Left ventricle myocardium superior (tissue), 1 donor: ENCODE measurements at regions not wholly inside any gene's neighbourhood (a gene's known extent, or its start where the extent isn't known, plus 50 kb on each side); places are given as distances from the start of the nearest gene placed in this dataset.
"Not testable (repeated sequence)": the region's sequence is repeated elsewhere in the genome, so short reads cannot be mapped to it uniquely, and the experiment has no call there.

ENCODE experiments used
- ATAC-seq: fragments of 200-7000 bp; cut with Tn5 transposase; one replicate; pipeline ENCODE4 v1.9.1; 2020; ENCODE audit warnings: mild to moderate bottlenecking, moderate library complexity
- DNase-seq: peaks from one replicate; pipeline ENCODE4 v3.0.0-alpha.2; 2020
- intact Hi-C: fragments of 100-400 bp; cut with micrococcal nuclease; formaldehyde crosslinking; loops from one replicate; pipeline ENCODE4 v1.11.0; 2022
- donor health status: DM: no; HTN: yes; CAD: no; lungs with severe emphysema.

GRCh38 chr3:20787005-20787404 lies 601.0 kb upstream of the SGO1 start:
- ATAC-seq (no peak), DNase-seq (no peak)
- intact Hi-C loops = no loop called here

- intact Hi-C loops = no loop called here
- no peak for DNase-seq
- peak; percentile 37 for ATAC-seq
Observed at GRCh38 chr3:20776692-20777091, 590.7 kb upstream of the SGO1 start.

DNA sequence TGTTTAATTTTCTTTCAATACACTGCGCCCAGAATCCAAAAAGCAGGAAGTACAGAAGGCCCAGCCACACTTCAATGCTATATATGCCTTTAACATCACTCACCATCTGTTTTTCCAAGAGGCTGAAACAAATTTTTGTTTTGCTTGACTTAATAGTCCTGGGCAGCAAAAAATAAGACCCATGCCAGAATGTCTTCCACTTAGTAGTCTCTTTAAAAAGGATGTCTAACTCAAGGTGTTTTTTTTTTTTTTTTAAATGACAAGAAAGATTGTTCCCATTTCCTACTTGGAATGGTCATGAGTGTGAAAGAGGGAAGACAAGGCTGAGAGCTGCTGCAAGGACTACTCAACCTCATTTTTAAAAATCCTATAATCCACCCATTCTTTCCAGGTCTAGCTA lies 590.3 kb upstream of the SGO1 start:
- intact Hi-C loops = no loop called here
- ATAC-seq = no peak
- no peak for DNase-seq

DNA sequence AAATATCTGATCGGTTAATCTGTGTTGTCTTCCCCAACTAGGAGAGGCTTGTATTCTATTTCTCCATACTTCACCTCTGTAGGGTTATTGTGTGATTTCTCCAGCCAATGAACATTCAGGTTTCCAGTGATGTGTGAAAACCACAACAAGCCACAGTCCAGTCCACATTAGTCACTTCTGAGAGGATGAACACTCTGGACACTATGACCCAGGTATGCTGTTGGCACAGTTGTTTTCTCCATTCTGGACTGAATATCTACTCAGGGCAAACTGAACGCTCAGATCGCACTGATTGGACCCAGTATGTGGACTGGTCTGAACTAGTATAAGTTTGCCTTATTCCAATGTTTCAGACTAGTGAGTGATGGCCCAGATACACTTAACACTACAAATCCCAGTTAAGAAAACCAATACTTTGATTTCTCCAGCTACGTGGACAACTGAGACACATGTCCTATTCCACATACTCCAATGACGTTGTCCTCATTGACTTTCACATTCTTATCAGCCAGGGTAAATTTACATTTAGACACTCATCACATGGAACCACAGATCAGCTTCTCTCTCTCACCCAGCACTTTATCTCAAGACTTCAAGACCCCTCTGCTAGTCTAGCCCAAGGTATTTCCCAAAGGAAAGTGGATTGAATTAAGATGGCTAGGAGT lies 587.4 kb upstream of the SGO1 start:
- no peak for DNase-seq

DNA sequence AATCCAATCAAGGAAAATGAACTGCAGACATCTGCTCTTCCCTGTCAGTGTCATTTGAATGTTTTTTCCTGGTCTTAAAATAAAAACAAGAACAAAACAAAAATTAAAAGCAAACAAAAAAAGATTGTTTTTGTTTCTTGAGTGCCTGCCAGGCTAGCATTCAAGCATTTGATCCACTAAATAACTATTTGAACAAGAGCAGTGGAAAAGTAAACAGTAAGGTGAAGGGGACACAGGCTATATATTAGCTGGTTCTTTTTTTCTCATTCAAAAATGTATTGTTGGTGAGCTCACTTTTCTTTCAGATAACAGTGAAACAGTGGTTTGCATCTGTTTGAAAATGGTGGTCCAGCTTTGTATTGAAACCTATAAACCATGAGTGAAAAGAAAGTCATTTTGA lies 586.9 kb upstream of the SGO1 start:
- ATAC-seq (no peak), DNase-seq (no peak)
- intact Hi-C loops = no loop called here

More for the DNA sequence above, 587.4 kb upstream of the SGO1 start:
- no peak for ATAC-seq
- intact Hi-C loops = no loop called here

DNA sequence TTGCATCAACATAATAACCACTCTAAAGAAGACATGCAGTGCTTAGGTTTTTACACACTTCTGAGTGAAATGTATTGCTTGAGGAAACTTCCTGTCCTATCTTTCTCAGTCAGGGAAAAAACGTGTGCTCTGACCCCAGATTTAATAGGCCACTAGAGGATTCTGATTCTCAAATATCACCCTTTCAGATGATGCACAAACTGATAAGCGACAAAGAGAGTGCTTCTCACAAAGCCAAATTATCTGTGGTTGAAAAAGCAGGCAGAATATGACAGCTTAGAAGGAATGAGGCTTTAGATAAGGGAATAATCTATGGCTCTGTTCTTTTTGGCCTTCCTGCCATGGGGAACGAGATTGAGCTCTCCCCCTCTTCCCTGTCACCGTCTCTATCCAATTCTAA lies 583.4 kb upstream of the SGO1 start:
- DNase-seq (no peak), ATAC-seq (no peak)
- intact Hi-C loops = no loop called here

DNA sequence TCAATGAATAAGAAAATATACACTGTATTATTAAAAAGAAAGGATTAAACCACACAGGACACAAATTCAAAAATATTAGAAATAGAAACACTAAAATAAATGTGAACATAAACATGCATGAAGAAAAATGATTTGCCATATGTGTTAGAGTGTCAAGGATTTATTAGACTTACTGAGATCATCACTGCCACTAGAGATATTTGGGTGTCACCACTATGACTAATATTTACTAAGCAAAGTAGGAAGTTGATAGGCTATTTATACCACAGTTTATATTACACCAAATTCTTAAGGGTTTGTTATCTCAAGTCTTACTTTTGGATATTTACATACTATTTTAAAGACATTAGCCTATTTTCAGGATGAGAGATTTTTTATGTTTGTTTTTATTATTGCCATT lies 575.0 kb upstream of the SGO1 start:
- intact Hi-C loops = no loop called here
- ATAC-seq (no peak), DNase-seq (no peak)

- ATAC-seq (no peak), DNase-seq (no peak)
- intact Hi-C loops = no loop called here
Observed at GRCh38 chr3:20752416-20752815, 566.4 kb upstream of the SGO1 start.

DNA sequence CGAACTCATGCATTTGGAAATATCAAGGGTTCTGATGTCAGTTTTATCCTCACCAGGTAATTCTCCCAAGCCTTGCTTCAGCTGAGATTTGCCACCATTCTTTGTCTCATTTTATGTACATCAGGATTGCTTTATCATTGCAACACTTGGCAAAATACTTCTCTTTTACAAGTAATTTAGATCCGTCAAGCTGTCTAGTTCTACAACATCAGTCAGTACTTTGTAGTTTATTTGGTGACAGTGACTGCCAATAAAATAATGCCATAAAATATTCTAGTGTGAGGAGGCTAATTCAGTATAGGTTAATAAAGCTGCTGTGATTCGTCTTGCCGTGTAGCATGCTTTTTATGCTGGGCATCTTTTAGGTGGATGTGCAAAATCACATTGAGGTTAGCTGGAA lies 565.3 kb upstream of the SGO1 start:
- DNase-seq (no peak), ATAC-seq (no peak)
- intact Hi-C loops = no loop called here

DNA sequence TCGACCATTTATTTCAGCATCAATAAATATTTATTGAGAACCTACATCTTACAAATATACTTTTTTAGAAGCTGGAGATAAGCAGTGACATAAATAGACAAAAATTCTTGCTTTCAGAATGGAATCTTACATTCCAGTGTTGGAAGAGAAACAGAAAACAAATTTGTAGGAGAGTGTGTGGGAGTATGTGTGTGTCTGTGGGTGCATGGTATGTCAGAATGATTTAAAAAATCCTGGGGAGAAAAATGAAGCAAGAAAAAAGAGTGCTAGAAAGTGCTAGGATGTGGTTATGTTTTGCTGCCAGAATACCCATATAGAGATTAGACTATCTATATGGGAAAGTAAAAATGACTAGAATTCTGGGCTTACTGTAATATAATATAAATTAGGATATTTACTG lies 561.7 kb upstream of the SGO1 start:
- DNase-seq (no peak), ATAC-seq (no peak)
- intact Hi-C loops = no loop called here

DNA sequence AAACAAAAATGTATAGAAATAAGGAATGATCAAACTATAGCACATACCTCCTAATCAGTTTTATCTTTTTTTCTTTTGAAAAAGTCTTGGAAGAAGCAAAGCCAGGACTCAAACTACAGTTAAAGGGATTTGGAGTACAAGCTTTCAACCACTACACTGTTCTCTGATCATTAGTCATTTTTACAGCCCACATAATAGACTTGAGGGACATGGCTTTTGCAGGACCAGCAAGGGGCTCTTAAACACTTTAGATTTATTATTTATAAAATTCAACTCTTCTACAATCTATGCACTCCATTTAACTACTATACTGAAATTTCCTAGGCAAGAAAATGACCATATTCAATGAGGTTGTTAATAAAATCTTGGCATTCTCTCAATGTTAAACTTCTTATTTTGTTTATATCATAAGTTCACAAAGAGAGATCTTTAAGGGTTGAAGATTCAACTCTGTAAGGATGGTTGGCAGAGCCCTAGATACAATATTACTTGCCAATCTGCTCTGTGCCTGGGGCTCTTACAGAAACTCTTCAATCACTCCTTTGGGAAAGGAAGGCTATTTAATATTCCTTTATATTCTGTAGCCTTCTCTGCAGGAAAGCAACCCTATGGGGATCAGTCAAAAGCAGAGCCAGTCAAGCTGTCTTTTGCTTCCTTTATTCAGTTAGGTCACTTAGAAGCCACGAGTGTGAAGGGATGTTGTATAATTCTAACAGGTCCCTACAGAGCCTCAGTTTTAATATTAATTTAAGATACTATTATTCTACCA lies 557.7 kb upstream of the SGO1 start:
- intact Hi-C loops = no loop called here
- ATAC-seq = no peak

DNA sequence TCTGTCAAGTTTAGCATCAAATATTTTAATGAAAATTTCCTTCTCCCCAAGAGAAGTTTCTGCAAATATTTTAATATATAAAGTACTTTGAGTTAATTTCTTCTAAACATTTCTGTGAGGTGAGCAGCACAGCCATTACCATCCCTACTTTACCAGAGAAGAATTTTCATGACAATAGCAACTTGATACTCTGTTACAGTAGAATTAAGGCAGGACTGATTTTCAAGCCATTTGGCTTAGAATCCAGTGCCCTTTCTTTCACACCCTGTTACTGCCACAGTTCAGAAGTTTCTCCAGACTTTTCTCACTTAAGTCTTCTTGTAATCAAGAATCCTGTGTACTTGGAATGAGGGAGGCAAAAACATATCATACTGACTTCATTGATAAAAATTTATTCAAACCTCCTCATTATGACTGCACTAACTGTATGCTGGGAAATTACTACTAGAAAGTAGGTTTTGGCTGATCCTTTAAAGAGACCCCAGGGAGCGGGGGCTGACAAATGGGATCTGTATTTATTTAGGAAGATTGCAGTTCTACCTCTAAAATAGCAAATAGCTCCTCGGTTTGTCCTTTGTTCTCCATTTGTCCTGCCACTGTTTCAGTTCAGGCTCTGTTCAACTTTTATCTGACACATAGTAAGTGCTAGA lies 557.0 kb upstream of the SGO1 start:
- no peak for ATAC-seq
- DNase-seq = no peak
- intact Hi-C loops = no loop called here

More for the DNA sequence above, 557.7 kb upstream of the SGO1 start:
- DNase-seq = no peak

- intact Hi-C loops = loop anchor here (2.0 kb wide), 1 partner anchor 229 kb away; no protein-coding TSS in a partner anchor
- no peak for ATAC-seq
- no peak for DNase-seq
Observed at GRCh38 chr3:20741381-20741780, 555.4 kb upstream of the SGO1 start.

DNA sequence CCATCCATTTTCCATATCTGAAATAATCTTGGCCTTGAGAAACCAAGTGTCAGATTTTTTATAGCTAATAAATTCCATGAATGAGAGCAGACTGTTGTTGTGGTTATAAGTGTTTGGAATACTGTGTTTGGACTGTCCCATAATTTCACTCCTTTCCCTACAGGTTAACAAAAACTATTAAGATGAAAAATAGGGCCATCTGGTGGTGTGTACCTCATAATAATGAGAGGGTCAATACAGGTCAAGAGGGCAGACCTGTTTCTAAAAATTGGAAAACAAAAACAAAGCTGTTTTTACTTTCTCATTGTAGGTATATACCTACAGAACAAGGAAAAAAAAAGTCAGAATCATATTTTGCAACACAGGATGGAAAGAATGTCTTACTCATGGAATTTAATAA lies 553.8 kb upstream of the SGO1 start:
- intact Hi-C loops = loop anchor here (2.0 to 10.0 kb wide), 2 partner anchors 227 to 395 kb away; no protein-coding TSS in a partner anchor
- ATAC-seq (peak; percentile 61), DNase-seq (no peak)

DNA sequence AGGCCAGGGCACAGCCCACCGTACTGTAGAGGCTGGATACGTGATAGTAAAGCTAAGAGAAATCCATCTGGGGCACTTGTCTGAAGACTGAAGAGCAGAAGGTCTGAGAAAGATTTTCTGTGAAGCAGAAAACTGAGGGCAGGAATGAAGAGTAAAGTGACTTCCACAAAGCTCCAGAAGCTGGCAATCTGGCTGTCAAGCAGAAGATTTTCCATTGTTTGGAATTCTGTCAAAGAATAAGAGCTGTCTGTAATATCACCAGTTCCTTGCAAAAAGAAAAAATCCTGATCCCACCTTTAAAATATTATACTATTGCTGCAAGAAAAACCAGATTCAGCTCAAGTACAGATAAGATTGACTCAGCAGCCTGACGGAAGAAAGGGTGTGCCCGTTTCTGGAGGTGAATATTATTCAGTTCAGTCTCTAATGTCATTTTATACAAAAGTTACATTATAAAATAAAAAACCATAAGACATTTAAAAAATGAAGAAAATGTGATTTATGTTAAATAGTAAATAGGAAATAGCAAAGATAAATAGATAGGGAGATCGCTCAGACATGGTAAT lies 550.4 kb upstream of the SGO1 start:
- intact Hi-C loops = loop anchor here (10.0 kb wide), 1 partner anchor 392 kb away; no protein-coding TSS in a partner anchor
- DNase-seq = no peak
- ATAC-seq = no peak

DNA sequence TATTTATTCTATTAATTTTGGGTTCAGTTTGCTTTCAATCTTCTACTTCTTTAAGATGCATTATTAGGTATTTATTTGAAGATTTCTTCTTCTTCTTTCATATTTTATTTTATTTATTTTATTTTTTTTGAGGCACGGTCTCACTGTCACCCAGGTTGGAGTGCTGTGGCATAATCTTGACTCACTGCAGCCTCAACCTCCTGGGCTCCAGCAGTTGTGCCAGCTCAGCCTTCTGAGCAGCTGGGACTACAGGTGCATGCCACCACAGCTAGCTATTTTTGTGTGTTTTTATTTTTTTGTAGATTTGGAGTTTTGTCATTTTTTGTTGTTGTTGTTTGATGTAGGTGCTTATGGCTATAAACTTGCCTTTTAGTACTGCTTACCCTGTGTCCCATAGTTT lies 543.2 kb upstream of the SGO1 start:
- intact Hi-C loops = no loop called here
- DNase-seq (no peak), ATAC-seq (no peak)

- DNase-seq (no peak), ATAC-seq (no peak)
- intact Hi-C loops = no loop called here
Observed at GRCh38 chr3:20726786-20727185, 540.8 kb upstream of the SGO1 start.

DNA sequence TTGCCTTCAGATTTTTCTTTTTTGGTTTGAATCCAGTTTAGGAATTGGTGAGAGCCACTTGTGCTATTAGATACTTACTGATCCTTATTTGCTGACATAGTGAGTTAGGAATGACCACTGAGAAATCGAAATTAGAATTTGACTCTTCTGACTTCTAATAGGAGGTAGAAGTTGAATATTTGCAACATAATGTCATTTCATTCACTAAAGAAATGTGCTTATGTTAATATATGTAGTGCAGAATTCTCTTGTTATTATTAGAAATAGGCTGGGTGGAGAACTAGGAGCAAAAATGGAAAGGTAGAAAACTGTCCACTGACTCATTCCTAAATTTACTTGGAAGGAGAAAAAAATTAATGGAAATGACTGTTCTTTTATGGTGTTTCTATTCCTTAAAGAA lies 538.2 kb upstream of the SGO1 start:
- DNase-seq (no peak), ATAC-seq (no peak)
- intact Hi-C loops = no loop called here

DNA sequence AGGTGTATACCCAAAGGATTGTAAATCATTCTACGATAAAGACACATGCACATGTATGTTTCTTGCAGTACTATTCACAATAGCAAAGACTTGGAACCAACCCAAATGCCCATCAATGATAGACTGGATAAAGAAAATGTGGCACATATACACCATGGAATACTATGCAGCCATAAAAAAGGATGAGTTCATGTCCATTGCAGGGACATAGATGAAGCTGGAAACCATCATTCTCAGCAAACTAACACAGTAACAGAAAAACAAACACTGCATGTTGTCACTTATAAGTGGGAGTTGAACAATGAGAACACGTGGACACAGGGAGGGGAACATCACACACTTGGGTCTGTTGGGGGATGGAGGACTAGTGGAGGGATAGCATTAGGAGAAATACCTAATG lies 530.4 kb upstream of the SGO1 start:
- intact Hi-C loops, DNase-seq, ATAC-seq: not testable (repeated sequence)

GRCh38 chr3:20701641-20702040 lies 515.6 kb upstream of the SGO1 start:
- ATAC-seq (no peak), DNase-seq (no peak)
- intact Hi-C loops = no loop called here
